SU-DHL-6 (cell line): ENCODE measurements at regions not wholly inside any gene's neighbourhood (a gene's known extent, or its start where the extent isn't known, plus 50 kb on each side); places are given as distances from the start of the nearest gene placed in this dataset.

Source experiments
- H2AFZ ChIP-seq: fragments of 200-600 bp; sonication (generic); 2 replicates; pipeline ENCODE4 v1.6.1; 2014; ENCODE audit warnings: low read depth, mild to moderate bottlenecking, moderate library complexity, mixed read lengths, antibody characterized with exemption, low read length; ENCODE audit not compliant: severe bottlenecking
- H3F3A ChIP-seq: fragments of 200-600 bp; shearing (Covaris generic); 2 replicates; pipeline ENCODE4 v1.6.0; 2016; ENCODE audit warnings: antibody characterized with exemption, mild to moderate bottlenecking; ENCODE audit not compliant: insufficient read depth
- H3K27ac ChIP-seq: fragments of 200-600 bp; sonication (generic); 2 replicates; pipeline ENCODE4 v1.5.1; 2016; ENCODE audit warnings: low read depth, mild to moderate bottlenecking, low read length, moderate library complexity, mixed read lengths
- H3K27me3 ChIP-seq: fragments of 200-600 bp; sonication (generic), shearing (Covaris generic); 2 replicates; pipeline ENCODE4 v1.6.0; 2014; ENCODE audit warnings: mild to moderate bottlenecking, low read length
- H3K36me3 ChIP-seq: fragments of 200-600 bp; sonication (generic); 2 replicates; pipeline ENCODE4 v1.6.1; 2014; ENCODE audit warnings: mild to moderate bottlenecking, low read length, mixed read lengths
- H3K4me2 ChIP-seq: fragments of 300-600, 200-600 bp; shearing (Covaris generic), sonication (generic); 2 replicates; pipeline ENCODE4 v1.6.0; 2014; ENCODE audit warnings: low read length, low read depth, mild to moderate bottlenecking; ENCODE audit not compliant: poor library complexity, severe bottlenecking
- H3K4me3 ChIP-seq: fragments of 200-600 bp; sonication (generic); 2 replicates; pipeline ENCODE4 v1.5.1; 2014; ENCODE audit warnings: antibody characterized with exemption, low read length, mild to moderate bottlenecking, mixed read lengths; ENCODE audit not compliant: insufficient read depth, poor library complexity, severe bottlenecking
- H3K79me2 ChIP-seq: fragments of 200-600 bp; sonication (generic); 2 replicates; pipeline ENCODE4 v1.6.1; 2014; ENCODE audit warnings: mild to moderate bottlenecking, low read length, moderate library complexity; ENCODE audit not compliant: insufficient read depth
- H3K9ac ChIP-seq: fragments of 200-600 bp; sonication (generic); 2 replicates; pipeline ENCODE4 v1.7.0; 2014; ENCODE audit warnings: mild to moderate bottlenecking, low read length
- H3K9me2 ChIP-seq: fragments of 200-600 bp; sonication (generic); replicated peaks from 2 replicates; pipeline ENCODE4 v1.6.1; 2014; ENCODE audit warnings: low read length; ENCODE audit not compliant: insufficient read depth
- H3K9me3 ChIP-seq: fragments of 200-600 bp; sonication (generic); 2 replicates; pipeline ENCODE4 v1.6.1; 2014; ENCODE audit warnings: low read length, mixed read lengths; ENCODE audit not compliant: insufficient read depth
- H4K20me1 ChIP-seq: fragments of 200-600 bp; sonication (generic); 2 replicates; pipeline ENCODE4 v1.6.1; 2014; ENCODE audit warnings: low read depth, mild to moderate bottlenecking, antibody characterized with exemption, low read length, moderate library complexity, mixed read lengths
- EZH2phosphoT487 ChIP-seq: fragments of 200-600 bp; sonication (generic), shearing (Covaris generic); conservative IDR thresholded peaks from 2 replicates; pipeline ENCODE4 v1.6.1; 2018; ENCODE audit warnings: mild to moderate bottlenecking, antibody characterized with exemption, low read length, moderate library complexity, mixed read lengths
- TF ChIP-seq, protein P1 (sequence below): fragments of 200-600 bp; sonication (generic); IDR thresholded peaks from one replicate; pipeline ENCODE4 v1.5.1; 2017; ENCODE audit warnings: antibody characterized with exemption, mild to moderate bottlenecking, low read length, moderate library complexity; ENCODE audit not compliant: insufficient read depth, poor library complexity, severe bottlenecking

DNA sequence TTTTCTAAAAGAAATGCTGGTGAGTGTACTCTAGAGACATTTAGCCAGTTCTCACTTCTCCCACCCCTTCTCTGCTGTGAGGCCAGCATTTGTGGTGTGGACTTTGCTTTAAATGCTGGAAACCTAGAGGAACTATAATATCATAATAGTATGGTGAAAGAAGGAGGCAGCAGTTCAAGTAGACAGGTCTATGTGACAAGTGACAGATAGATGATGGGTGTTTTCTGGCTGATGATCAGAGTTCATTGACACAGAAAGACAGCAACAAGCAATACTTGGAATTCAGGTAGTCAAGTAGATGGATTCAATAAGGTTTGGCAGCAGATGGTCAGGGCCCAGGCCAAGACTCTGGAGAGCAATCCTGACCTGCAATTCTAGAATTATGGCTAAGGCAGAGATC lies 317.5 kb downstream of the PCDH7 start:
- Histone ChIP-seq H4K20me1 (no peaks in the 10 kb centered on the region), H3K27me3 (no peaks in the 10 kb centered on the region), H3K79me2 (no peaks in the 10 kb centered on the region), H3K36me3 (no peaks in the 10 kb centered on the region), H3K9me3 (no peaks in the 10 kb centered on the region), H3K4me3 (no peak overlapping the region), H2AFZ (peak overlapping the region; percentile 66), H3K9me2 (no peaks in the 10 kb centered on the region), H3F3A (no peaks in the 10 kb centered on the region), H3K4me2 (no peak overlapping the region), H3K9ac (no peak overlapping the region), H3K27ac (no peak overlapping the region)
- TF ChIP-seq, protein P1, sequence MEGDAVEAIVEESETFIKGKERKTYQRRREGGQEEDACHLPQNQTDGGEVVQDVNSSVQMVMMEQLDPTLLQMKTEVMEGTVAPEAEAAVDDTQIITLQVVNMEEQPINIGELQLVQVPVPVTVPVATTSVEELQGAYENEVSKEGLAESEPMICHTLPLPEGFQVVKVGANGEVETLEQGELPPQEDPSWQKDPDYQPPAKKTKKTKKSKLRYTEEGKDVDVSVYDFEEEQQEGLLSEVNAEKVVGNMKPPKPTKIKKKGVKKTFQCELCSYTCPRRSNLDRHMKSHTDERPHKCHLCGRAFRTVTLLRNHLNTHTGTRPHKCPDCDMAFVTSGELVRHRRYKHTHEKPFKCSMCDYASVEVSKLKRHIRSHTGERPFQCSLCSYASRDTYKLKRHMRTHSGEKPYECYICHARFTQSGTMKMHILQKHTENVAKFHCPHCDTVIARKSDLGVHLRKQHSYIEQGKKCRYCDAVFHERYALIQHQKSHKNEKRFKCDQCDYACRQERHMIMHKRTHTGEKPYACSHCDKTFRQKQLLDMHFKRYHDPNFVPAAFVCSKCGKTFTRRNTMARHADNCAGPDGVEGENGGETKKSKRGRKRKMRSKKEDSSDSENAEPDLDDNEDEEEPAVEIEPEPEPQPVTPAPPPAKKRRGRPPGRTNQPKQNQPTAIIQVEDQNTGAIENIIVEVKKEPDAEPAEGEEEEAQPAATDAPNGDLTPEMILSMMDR: no peak
- TF ChIP-seq EZH2phosphoT487: no peak

DNA sequence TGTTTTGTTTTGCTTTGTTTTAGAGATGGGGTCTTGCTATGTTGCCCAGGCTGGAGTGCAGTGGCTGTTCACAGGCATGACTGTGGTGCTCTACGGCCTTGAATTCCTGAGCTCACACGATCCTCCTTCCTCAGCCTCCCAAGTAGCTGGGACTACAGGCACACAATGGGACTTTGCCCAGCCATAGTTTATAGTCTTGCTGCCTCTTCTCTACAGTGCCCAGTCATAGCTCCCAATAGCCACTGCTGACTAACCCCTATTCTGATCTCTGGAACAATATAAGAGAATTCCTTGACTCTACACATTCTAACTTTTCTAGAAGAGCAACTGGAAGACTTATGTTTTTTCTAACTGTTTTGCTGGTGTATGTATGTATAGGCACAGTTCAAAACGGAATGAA lies 319.2 kb downstream of the PCDH7 start:
- Histone ChIP-seq H3K9me2 (no peaks in the 10 kb centered on the region), H3K79me2 (no peaks in the 10 kb centered on the region), H3K9ac (no peak overlapping the region), H3K27ac (no peak overlapping the region), H3K4me2 (no peak overlapping the region), H3F3A (no peaks in the 10 kb centered on the region), H3K9me3 (no peaks in the 10 kb centered on the region), H3K27me3 (no peaks in the 10 kb centered on the region), H3K4me3 (no peak overlapping the region), H4K20me1 (no peaks in the 10 kb centered on the region), H3K36me3 (no peaks in the 10 kb centered on the region), H2AFZ (no peak overlapping the region)
- no peak for TF ChIP-seq EZH2phosphoT487
- TF ChIP-seq, protein P1: no peak

DNA sequence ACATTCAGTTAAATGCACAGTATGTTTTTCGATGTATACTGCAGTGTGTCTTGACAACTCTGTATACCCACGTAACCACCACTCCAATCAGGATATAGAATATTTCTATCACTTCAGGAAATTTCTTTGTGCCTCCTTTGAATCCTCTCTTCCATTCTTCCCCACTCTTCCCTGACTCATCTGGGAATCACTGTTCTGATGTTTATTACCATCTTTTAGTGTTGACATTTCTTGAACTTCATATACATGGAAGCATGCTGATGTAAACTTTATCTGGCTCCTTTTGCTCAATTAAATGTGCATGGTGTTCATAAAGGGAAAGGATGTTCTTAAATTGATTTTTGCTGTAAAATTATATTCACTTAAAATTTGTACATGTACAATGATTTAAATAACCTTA lies 319.9 kb downstream of the PCDH7 start:
- Histone ChIP-seq H3K27ac (no peak overlapping the region), H3K4me2 (no peak overlapping the region), H2AFZ (no peak overlapping the region), H3K9me2 (no peaks in the 10 kb centered on the region), H3K79me2 (no peaks in the 10 kb centered on the region), H4K20me1 (no peaks in the 10 kb centered on the region), H3K4me3 (no peak overlapping the region), H3F3A (no peaks in the 10 kb centered on the region), H3K27me3 (no peaks in the 10 kb centered on the region), H3K9ac (no peak overlapping the region), H3K36me3 (no peaks in the 10 kb centered on the region), H3K9me3 (no peaks in the 10 kb centered on the region)
- TF ChIP-seq, protein P1: no peak
- no peak for TF ChIP-seq EZH2phosphoT487
